Esophagus squamous epithelium (tissue), 4 donors: ENCODE measurements at regions not wholly inside any gene's neighbourhood (a gene's known extent, or its start where the extent isn't known, plus 50 kb on each side); places are given as distances from the start of the nearest gene placed in this dataset.

Experiments used
- small RNA-seq, 4 donors: library from RNA; depleted of rRNA; stranded (forward); fragments of <200 nt; gene quantifications; one replicate each; pipeline ENCODE3, GENCODE V24; 2016

Small RNAs in the stretch of these regions (small RNA-seq; reads per million reads assigned to genes)
- 0 reads per million in 4 donors for gene AL591926.1
- gene AL591926.4, result 0 reads per million in 4 donors
- gene AL591926.5, result 0 reads per million in 4 donors
- 0 reads per million in 4 donors for gene AL591926.6
- gene AL591926.8, result 0 reads per million in 4 donors
- 0 reads per million in 4 donors for gene AL591926.9
- 0 reads per million in 4 donors for gene RF00019
- gene RF00156, result 0 to 0.09 (median 0) reads per million in 4 donors
- 0 reads per million in 4 donors for gene RN7SL565P
